ENCODE measurements at regions not wholly inside any gene's neighbourhood (a gene's known extent, or its start where the extent isn't known, plus 50 kb on each side); places are given as distances from the start of the nearest gene placed in this dataset.

DNA sequence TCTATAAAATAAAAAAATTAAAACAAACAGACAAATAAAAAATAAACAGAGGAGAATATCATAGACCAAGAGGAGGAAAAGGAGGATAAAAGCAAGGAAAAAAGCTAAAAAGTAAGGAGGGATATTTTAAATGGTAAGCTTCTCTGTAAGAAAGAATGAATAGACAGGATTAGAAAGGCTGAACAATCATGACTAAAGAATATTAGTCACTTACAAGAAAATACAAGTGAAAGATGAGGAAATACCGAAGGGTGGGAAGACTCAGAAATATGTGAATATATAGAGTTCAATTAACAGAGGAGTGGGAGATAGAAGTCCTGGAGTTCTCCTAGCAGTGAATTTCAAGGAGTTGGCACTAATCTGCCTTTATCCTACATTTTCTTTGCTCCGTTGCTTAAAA, 162.6 kb downstream of the RTL3 start:
- TF ChIP-seq, protein P1, sequence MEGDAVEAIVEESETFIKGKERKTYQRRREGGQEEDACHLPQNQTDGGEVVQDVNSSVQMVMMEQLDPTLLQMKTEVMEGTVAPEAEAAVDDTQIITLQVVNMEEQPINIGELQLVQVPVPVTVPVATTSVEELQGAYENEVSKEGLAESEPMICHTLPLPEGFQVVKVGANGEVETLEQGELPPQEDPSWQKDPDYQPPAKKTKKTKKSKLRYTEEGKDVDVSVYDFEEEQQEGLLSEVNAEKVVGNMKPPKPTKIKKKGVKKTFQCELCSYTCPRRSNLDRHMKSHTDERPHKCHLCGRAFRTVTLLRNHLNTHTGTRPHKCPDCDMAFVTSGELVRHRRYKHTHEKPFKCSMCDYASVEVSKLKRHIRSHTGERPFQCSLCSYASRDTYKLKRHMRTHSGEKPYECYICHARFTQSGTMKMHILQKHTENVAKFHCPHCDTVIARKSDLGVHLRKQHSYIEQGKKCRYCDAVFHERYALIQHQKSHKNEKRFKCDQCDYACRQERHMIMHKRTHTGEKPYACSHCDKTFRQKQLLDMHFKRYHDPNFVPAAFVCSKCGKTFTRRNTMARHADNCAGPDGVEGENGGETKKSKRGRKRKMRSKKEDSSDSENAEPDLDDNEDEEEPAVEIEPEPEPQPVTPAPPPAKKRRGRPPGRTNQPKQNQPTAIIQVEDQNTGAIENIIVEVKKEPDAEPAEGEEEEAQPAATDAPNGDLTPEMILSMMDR (conservative IDR thresholded peaks at IDR 0.05; ENCODE audit: low read depth, low read length), result no peak
- no peak for TF ChIP-seq EZH2 (IDR thresholded peaks at IDR 0.05; ENCODE audit: borderline replicate concordance, low read depth, low read length, poor library complexity, severe bottlenecking)

Measured in A673 (cell line).